ENCODE measurements at regions not wholly inside any gene's neighbourhood (a gene's known extent, or its start where the extent isn't known, plus 50 kb on each side); places are given as distances from the start of the nearest gene placed in this dataset.

GRCh38 chr18:38313831-38314230, 748.2 kb upstream of the CELF4 start:
- H3K9me2 ChIP-seq (replicated peaks; ENCODE audit: insufficient read depth, low read length), result 0 out of 2 replicates have a peak, but pooled peaks cover 3% of the 10 kb centered on the region
- H3F3A ChIP-seq (ENCODE audit: insufficient read depth), result no peaks in the 10 kb centered on the region
- H3K27me3 ChIP-seq (ENCODE audit: low read length), result no peaks in the 10 kb centered on the region
- H3K9ac ChIP-seq (ENCODE audit: low read length), result no peak overlapping the region
- no peak overlapping the region for H3K4me2 ChIP-seq (ENCODE audit: low read depth, low read length, poor library complexity, severe bottlenecking)
- H3K27ac ChIP-seq (ENCODE audit: low read depth, low read length), result no peak overlapping the region
- H3K36me3 ChIP-seq (ENCODE audit: low read length), result no peaks in the 10 kb centered on the region
- no peaks in the 10 kb centered on the region for H3K79me2 ChIP-seq (ENCODE audit: insufficient read depth, low read length)
- H4K20me1 ChIP-seq (ENCODE audit: low read depth, low read length), result no peaks in the 10 kb centered on the region
- H3K4me3 ChIP-seq (ENCODE audit: insufficient read depth, low read length, poor library complexity, severe bottlenecking), result no peak overlapping the region
- no peak for TF ChIP-seq EZH2phosphoT487 (conservative IDR thresholded peaks at IDR 0.05; ENCODE audit: low read length)
- TF ChIP-seq CTCF (IDR thresholded peaks at IDR 0.05; ENCODE audit: insufficient read depth, low read length, poor library complexity, severe bottlenecking), result no peak
- no peak overlapping the region for H2AFZ ChIP-seq (ENCODE audit: low read depth, low read length, severe bottlenecking)
- H3K9me3 ChIP-seq (ENCODE audit: insufficient read depth, low read length), result 0 out of 2 replicates have a peak, but pooled peaks cover 9% of the 10 kb centered on the region

GRCh38 chr18:38312532-38312931, 746.9 kb upstream of the CELF4 start:
- TF ChIP-seq EZH2phosphoT487 (conservative IDR thresholded peaks at IDR 0.05; ENCODE audit: low read length) (no peak), CTCF (IDR thresholded peaks at IDR 0.05; ENCODE audit: insufficient read depth, low read length, poor library complexity, severe bottlenecking) (no peak)
- H3K79me2 ChIP-seq (ENCODE audit: insufficient read depth, low read length), result no peaks in the 10 kb centered on the region
- no peak overlapping the region for H3K4me2 ChIP-seq (ENCODE audit: low read depth, low read length, poor library complexity, severe bottlenecking)
- H2AFZ ChIP-seq (ENCODE audit: low read depth, low read length, severe bottlenecking), result no peak overlapping the region
- H3K9ac ChIP-seq (ENCODE audit: low read length), result no peak overlapping the region
- no peaks in the 10 kb centered on the region for H3F3A ChIP-seq (ENCODE audit: insufficient read depth)
- no peak overlapping the region for H3K4me3 ChIP-seq (ENCODE audit: insufficient read depth, low read length, poor library complexity, severe bottlenecking)
- H4K20me1 ChIP-seq (ENCODE audit: low read depth, low read length), result no peaks in the 10 kb centered on the region
- no peaks in the 10 kb centered on the region for H3K9me2 ChIP-seq (replicated peaks; ENCODE audit: insufficient read depth, low read length)
- H3K27me3 ChIP-seq (ENCODE audit: low read length), result no peaks in the 10 kb centered on the region
- H3K9me3 ChIP-seq (ENCODE audit: insufficient read depth, low read length), result 0 out of 2 replicates have a peak, but pooled peaks cover 8% of the 10 kb centered on the region
- H3K27ac ChIP-seq (ENCODE audit: low read depth, low read length), result no peak overlapping the region
- no peaks in the 10 kb centered on the region for H3K36me3 ChIP-seq (ENCODE audit: low read length)

DNA sequence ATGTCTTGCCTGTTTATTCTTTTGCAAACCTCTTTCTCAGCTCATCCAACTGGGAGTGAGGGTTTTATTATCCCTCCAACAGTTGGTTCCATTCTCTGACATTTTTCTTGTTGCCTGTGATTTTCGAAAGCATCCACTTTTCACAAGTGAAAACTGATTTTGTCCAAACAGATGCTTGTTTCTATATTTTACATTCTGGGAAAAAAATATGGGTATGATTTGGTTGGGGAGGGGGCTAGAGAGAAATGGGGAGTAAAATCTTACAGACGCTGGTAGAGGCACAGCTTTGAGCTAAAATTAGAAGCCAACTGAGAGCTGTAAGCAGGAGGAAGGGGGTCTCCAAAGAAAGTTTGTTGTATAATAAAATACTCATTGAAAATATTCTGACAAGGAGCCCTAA, 745.3 kb upstream of the CELF4 start:
- no peaks in the 10 kb centered on the region for H3K9me2 ChIP-seq (replicated peaks; ENCODE audit: insufficient read depth, low read length)
- no peak overlapping the region for H3K4me3 ChIP-seq (ENCODE audit: insufficient read depth, low read length, poor library complexity, severe bottlenecking)
- H3K36me3 ChIP-seq (ENCODE audit: low read length), result no peaks in the 10 kb centered on the region
- no peak for TF ChIP-seq EZH2phosphoT487 (conservative IDR thresholded peaks at IDR 0.05; ENCODE audit: low read length)
- TF ChIP-seq CTCF (IDR thresholded peaks at IDR 0.05; ENCODE audit: insufficient read depth, low read length, poor library complexity, severe bottlenecking), result no peak
- H3K27ac ChIP-seq (ENCODE audit: low read depth, low read length), result no peak overlapping the region
- H3K79me2 ChIP-seq (ENCODE audit: insufficient read depth, low read length), result no peaks in the 10 kb centered on the region
- no peak overlapping the region for H3K9ac ChIP-seq (ENCODE audit: low read length)
- H3K9me3 ChIP-seq (ENCODE audit: insufficient read depth, low read length), result 0 out of 2 replicates have a peak, but pooled peaks cover 8% of the 10 kb centered on the region
- H3K27me3 ChIP-seq (ENCODE audit: low read length), result no peaks in the 10 kb centered on the region
- H3K4me2 ChIP-seq (ENCODE audit: low read depth, low read length, poor library complexity, severe bottlenecking), result no peak overlapping the region
- no peaks in the 10 kb centered on the region for H3F3A ChIP-seq (ENCODE audit: insufficient read depth)
- no peak overlapping the region for H2AFZ ChIP-seq (ENCODE audit: low read depth, low read length, severe bottlenecking)
- no peaks in the 10 kb centered on the region for H4K20me1 ChIP-seq (ENCODE audit: low read depth, low read length)

Measured in SU-DHL-6 (cell line).